BJ (cell line): ENCODE measurements at regions not wholly inside any gene's neighbourhood (a gene's known extent, or its start where the extent isn't known, plus 50 kb on each side); places are given as distances from the start of the nearest gene placed in this dataset.

Experiments used
- CTCF ChIA-PET: fragments of 350-600 bp; formaldehyde crosslinking; extraction: SDS; loops from one replicate; lab custom pipeline; 2021; ENCODE audit warnings: antibody characterized with exemption, inconsistent platforms; lab: Yijun Ruan, JAX
- POLR2A ChIA-PET: fragments of 300-600 bp; sonication (Branson Sonifier 250); formaldehyde crosslinking; extraction: SDS; loops from one replicate; lab custom pipeline; 2021; ENCODE audit warnings: antibody characterized with exemption; lab: Charles Lee
- DNase-seq: peaks from one replicate; pipeline ENCODE4 v3.0.0-alpha.2; 2011; ENCODE audit warnings: low read depth
- H3K27me3 ChIP-seq: 2 replicates; pipeline ENCODE4 v1.6.0; 2011; ENCODE audit warnings: low read length; ENCODE audit not compliant: control insufficient read depth, insufficient read depth
- H3K36me3 ChIP-seq: 2 replicates; pipeline ENCODE4 v1.5.1; 2011; ENCODE audit warnings: low read length; ENCODE audit not compliant: control insufficient read depth, insufficient read depth
- H3K4me3 ChIP-seq: 2 replicates; pipeline ENCODE4 v1.5.1; 2011; ENCODE audit warnings: low read depth, mild to moderate bottlenecking, control low read depth, low read length
- TF ChIP-seq, protein P1 (sequence below): IDR thresholded peaks from 2 replicates; pipeline ENCODE4 v1.5.1; 2011; ENCODE audit warnings: low read depth, mild to moderate bottlenecking, control low read depth, inconsistent platforms, low read length, moderate library complexity; ENCODE audit not compliant: insufficient read depth

DNA sequence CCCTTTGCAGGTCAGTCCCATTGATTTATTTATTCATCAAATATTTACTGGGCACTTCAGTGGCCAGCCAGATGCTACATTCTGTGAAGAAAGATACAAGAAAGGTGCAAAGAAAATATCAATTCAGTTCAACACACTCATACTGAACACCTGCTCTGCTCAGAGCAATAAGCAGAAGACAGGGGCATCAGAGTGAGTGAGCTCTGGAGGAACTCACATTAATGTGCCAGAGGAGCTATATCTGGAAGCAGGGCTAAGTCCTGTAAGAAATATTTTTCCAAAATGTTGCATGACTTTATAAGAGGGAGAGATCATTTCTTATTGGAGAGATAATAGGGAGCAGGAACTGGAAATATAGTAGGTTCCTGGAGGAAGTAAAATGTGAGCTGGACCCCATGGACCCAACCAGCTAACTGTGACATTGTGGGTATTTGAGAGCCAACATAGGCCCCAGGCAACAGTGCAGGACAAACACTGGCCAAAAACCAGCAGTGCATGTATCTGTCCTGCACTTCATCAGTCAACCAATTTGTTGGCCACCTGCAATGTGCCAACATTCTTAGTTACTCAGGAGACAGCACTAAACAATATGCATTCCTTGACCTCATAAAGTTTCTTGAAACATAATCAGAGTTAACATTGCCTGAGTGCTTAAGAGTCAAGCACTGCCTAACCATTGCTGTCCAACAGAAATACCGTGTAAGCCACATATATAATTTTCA lies 102.7 kb upstream of the PTPRM start:
- H3K4me3 ChIP-seq, result no peak overlapping the region
- TF ChIP-seq, protein P1, sequence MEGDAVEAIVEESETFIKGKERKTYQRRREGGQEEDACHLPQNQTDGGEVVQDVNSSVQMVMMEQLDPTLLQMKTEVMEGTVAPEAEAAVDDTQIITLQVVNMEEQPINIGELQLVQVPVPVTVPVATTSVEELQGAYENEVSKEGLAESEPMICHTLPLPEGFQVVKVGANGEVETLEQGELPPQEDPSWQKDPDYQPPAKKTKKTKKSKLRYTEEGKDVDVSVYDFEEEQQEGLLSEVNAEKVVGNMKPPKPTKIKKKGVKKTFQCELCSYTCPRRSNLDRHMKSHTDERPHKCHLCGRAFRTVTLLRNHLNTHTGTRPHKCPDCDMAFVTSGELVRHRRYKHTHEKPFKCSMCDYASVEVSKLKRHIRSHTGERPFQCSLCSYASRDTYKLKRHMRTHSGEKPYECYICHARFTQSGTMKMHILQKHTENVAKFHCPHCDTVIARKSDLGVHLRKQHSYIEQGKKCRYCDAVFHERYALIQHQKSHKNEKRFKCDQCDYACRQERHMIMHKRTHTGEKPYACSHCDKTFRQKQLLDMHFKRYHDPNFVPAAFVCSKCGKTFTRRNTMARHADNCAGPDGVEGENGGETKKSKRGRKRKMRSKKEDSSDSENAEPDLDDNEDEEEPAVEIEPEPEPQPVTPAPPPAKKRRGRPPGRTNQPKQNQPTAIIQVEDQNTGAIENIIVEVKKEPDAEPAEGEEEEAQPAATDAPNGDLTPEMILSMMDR, result no peak
- no peak for DNase-seq
- POLR2A ChIA-PET, result no interaction called here
- no peaks in the 10 kb centered on the region for H3K36me3 ChIP-seq
- CTCF ChIA-PET, result no interaction called here
- peaks cover 7% of the 10 kb centered on the region for H3K27me3 ChIP-seq

DNA sequence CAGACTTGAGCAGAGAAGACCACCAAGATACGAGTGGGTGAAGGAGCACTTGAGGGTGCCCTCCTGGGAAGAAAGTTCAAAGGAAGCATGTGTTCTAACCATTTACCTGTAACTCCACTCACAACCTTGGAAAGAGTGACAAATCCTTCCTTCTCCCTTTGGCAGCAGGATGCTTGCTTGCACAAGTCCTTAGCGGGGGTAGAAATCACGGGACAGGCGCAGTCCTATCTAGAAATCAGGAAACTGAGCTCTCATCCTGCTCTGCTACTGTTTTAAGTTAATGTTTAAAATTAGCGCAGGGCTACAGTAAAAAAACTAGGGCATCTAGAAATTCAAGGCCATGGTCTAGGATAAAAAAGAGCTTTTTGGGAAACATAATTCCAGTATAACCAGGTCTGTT lies 100.9 kb upstream of the PTPRM start:
- TF ChIP-seq, protein P1, result no peak
- CTCF ChIA-PET, result no interaction called here
- H3K27me3 ChIP-seq, result no peaks in the 10 kb centered on the region; the same call in none of the 2 replicates
- POLR2A ChIA-PET, result no interaction called here
- H3K4me3 ChIP-seq, result no peak overlapping the region
- DNase-seq, result no peak
- no peaks in the 10 kb centered on the region for H3K36me3 ChIP-seq

DNA sequence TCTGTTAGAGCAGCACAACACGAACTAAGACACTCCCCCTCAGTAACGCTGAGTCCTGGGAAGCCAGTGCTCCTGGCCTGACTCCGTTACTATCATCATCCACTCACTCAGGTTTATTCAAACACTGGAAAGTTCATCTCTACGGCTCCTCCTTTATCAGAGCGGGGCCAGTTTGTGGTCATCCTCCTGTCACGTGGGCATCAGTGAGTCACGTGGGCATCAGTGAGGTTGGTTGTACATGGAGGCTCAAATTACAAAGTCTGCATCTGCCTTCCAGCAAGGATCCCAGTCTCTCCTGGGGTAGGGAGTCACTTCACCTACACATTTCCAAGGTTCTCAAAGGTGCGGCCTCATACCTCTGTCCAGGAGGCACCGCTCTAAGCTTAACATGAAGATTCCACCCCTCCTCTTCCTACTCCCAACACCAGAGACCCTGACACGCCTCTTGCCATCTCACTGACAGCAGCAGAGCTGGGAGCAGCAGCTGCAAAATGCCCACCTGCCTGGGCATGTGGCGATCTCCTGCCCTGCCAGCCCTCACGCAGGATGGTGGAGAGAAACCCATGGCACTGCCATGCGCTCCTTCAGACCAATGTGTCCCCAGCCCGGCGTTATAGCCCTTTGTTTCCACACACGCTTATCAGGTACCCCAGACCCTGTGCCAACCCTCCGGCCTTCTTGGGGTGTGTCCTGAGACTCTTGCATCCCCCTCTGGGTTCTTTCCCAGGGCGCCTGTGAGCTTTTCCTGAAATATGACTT lies 99.2 kb upstream of the PTPRM start:
- no peak overlapping the region for H3K4me3 ChIP-seq
- TF ChIP-seq, protein P1, result no peak
- H3K36me3 ChIP-seq, result no peaks in the 10 kb centered on the region
- ChIA-PET CTCF (interaction anchor here (1.4 kb wide), 1 partner anchor 16 kb away, joined by 3 read pairs; no protein-coding TSS in a partner anchor), POLR2A (no interaction called here)
- DNase-seq, result no peak
- H3K27me3 ChIP-seq, result no peaks in the 10 kb centered on the region

DNA sequence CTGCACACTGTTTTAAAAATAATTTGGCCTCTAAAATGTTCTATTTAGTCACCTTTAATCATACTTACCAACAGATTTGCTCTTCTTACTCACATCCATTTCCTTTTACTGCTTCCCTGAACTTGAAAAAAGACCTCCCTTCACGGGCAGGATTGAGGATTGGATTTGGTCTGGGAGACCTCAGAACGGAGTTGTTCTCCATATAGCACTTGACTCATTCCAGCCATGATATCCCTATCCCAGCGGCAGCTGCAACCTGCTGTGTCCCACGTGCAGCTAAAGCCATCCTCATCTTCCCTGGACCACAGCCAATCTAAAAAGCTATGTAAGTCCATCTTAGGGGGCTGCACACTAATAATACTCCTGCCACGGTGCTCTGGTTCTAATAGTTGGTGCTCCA lies 97.0 kb upstream of the PTPRM start:
- H3K4me3 ChIP-seq, result no peak overlapping the region
- no peaks in the 10 kb centered on the region for H3K36me3 ChIP-seq
- no peak for DNase-seq
- POLR2A ChIA-PET, result no interaction called here
- CTCF ChIA-PET, result no interaction called here
- TF ChIP-seq, protein P1, result no peak
- H3K27me3 ChIP-seq, result no peaks in the 10 kb centered on the region

DNA sequence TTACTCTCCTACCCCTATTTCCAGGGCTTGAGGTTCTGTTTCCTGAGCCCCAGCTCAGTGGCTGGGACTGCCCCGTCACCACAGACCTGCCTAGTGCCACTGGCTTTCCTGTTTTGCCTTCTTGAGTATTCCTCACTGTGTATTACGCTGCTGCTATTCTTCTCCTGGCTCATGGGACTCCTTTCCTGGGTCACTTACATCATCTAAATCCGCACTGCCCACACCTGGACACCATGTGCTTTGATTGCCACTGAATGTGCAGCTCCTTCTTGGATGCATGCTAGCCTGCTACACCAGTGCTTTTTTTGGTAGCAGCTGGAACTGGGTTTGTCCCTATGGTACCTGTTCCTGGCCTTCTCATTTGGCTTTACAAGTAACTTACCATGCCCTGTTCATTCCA lies 96.6 kb upstream of the PTPRM start:
- Histone ChIP-seq H3K4me3 (no peak overlapping the region), H3K27me3 (no peaks in the 10 kb centered on the region), H3K36me3 (no peaks in the 10 kb centered on the region)
- ChIA-PET POLR2A (no interaction called here), CTCF (no interaction called here)
- TF ChIP-seq, protein P1, result no peak
- no peak for DNase-seq
